Central memory CD8-positive, alpha-beta T cell (primary cell): ENCODE measurements at regions not wholly inside any gene's neighbourhood (a gene's known extent, or its start where the extent isn't known, plus 50 kb on each side); places are given as distances from the start of the nearest gene placed in this dataset.

Experiments used
- ATAC-seq: fragments of 150-1000 bp; cut with Tn5 transposase; replicated peaks from 2 replicates; pipeline ENCODE4 v1.10.0; 2022; ENCODE audit warnings: mild to moderate bottlenecking, moderate FRiP score, moderate number of reproducible peaks; ENCODE audit not compliant: poor library complexity, severe bottlenecking; ENCODE audit errors: extremely low read depth
- DNase-seq, 2 donors: peaks; one replicate each; pipeline ENCODE4 v3.0.0; 2021; ENCODE audit warnings: low spot score in 2 of 2
- H3K27ac Mint-ChIP-seq: one replicate; pipeline ENCODE4 v1.8.0; 2022; ENCODE audit warnings: low read depth, mild to moderate bottlenecking, moderate library complexity, mixed read lengths
- H3K27me3 Mint-ChIP-seq: one replicate; pipeline ENCODE4 v1.8.0; 2022; ENCODE audit warnings: mixed read lengths
- H3K36me3 Mint-ChIP-seq: one replicate; pipeline ENCODE4 v1.8.0; 2022; ENCODE audit warnings: mild to moderate bottlenecking, moderate library complexity, mixed read lengths; ENCODE audit not compliant: insufficient read depth
- H3K4me1 Mint-ChIP-seq: one replicate; pipeline ENCODE4 v1.8.0; 2022; ENCODE audit warnings: mixed read lengths
- H3K4me3 Mint-ChIP-seq: one replicate; pipeline ENCODE4 v1.8.0; 2022; ENCODE audit warnings: mild to moderate bottlenecking, moderate library complexity, mixed read lengths
- H3K9me3 Mint-ChIP-seq: one replicate; pipeline ENCODE4 v1.8.0; 2022; ENCODE audit warnings: mixed read lengths

- H3K9me3 Mint-ChIP-seq, result peaks cover 7% of the 10 kb centered on the region
- no peak overlapping the region for H3K27ac Mint-ChIP-seq
- no peaks in the 10 kb centered on the region for H3K27me3 Mint-ChIP-seq
- no peak for DNase-seq
- no peak for ATAC-seq
- H3K36me3 Mint-ChIP-seq, result no peaks in the 10 kb centered on the region
- no peak overlapping the region for H3K4me3 Mint-ChIP-seq
- no peaks in the 10 kb centered on the region for H3K4me1 Mint-ChIP-seq
Observed at GRCh38 chr9:18405240-18405639, 68.7 kb upstream of the ADAMTSL1 start.

- Mint-ChIP-seq H3K4me3 (no peak overlapping the region), H3K36me3 (no peaks in the 10 kb centered on the region), H3K27me3 (peaks cover 8% of the 10 kb centered on the region), H3K27ac (no peak overlapping the region), H3K4me1 (no peaks in the 10 kb centered on the region), H3K9me3 (no peaks in the 10 kb centered on the region)
- no peak for DNase-seq
- no peak for ATAC-seq
Observed at GRCh38 chr9:18410983-18411382, 63.0 kb upstream of the ADAMTSL1 start.

DNA sequence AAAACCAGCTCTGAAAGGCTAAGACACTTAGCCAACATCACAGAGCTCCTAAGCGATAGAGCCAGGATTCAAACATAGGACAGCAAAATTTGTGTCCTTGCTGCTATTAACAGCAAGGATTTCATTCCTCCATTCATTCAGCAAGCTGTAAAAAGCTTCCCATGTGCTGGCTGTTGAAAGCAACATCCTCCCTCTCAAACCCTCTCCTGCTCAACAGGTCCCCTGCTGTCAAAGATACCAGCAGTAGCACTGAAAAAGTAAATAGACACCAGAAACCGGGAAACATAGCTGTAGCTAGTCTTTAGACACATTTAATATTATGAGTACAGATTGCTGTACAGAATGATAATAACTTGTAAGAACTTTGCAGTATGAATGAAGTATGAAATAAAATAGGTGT lies 52.6 kb upstream of the ADAMTSL1 start:
- Mint-ChIP-seq H3K9me3 (no peaks in the 10 kb centered on the region), H3K36me3 (no peaks in the 10 kb centered on the region), H3K27me3 (no peaks in the 10 kb centered on the region), H3K4me3 (no peak overlapping the region), H3K27ac (no peak overlapping the region), H3K4me1 (no peaks in the 10 kb centered on the region)
- ATAC-seq, result no peak
- no peak for DNase-seq

- Mint-ChIP-seq H3K9me3 (no peaks in the 10 kb centered on the region), H3K36me3 (no peaks in the 10 kb centered on the region), H3K4me3 (no peak overlapping the region), H3K27ac (no peak overlapping the region), H3K4me1 (no peaks in the 10 kb centered on the region), H3K27me3 (no peaks in the 10 kb centered on the region)
- DNase-seq (no peak), ATAC-seq (no peak)
Observed at GRCh38 chr9:18422296-18423036, 51.5 kb upstream of the ADAMTSL1 start.

DNA sequence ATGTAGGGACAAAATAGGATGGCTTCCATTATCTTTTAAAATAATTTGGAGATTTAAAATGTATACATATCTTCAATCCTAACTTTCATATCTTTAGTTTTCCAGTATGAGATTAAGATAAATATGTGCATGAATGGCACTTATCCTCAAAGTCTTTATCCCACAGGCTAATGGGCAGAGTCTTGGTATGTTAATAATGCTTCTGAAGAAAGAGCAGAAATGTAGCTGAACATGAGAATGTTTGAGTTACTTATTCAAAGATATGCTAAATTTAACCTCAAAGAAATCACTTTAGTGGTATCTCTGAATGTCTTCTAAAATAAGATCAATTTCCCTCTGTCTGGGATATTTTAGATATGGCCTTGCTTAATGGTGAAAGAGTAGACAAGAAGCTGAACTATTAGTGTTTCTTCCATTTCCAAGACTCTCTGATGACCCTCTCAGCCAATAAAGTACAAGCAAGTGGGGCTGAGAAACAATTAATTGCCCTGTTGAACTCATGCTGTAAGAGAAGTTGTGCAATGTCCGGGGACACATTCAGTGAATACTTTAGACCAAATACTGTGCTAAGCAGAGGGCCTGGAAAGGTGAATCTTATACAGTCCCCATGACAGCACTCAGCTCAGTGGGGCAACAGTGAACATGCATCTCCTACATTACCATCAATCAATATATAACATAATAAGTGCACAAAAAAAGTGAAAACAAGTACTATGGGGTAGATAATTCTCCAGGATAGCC lies 50.0 kb upstream of the ADAMTSL1 start:
- H3K36me3 Mint-ChIP-seq, result no peaks in the 10 kb centered on the region
- no peak overlapping the region for H3K4me3 Mint-ChIP-seq
- H3K27me3 Mint-ChIP-seq, result no peaks in the 10 kb centered on the region
- H3K9me3 Mint-ChIP-seq, result no peaks in the 10 kb centered on the region
- ATAC-seq, result no peak
- H3K27ac Mint-ChIP-seq, result no peak overlapping the region
- no peak for DNase-seq
- no peaks in the 10 kb centered on the region for H3K4me1 Mint-ChIP-seq
